SW 1271 (cell line): ENCODE measurements at regions not wholly inside any gene's neighbourhood (a gene's known extent, or its start where the extent isn't known, plus 50 kb on each side); places are given as distances from the start of the nearest gene placed in this dataset.

Experiments used
- DNase-seq, 2 experiments: peaks; one replicate each; lab custom pipeline; 2025; lab: John Stamatoyannopoulos, UW

DNA sequence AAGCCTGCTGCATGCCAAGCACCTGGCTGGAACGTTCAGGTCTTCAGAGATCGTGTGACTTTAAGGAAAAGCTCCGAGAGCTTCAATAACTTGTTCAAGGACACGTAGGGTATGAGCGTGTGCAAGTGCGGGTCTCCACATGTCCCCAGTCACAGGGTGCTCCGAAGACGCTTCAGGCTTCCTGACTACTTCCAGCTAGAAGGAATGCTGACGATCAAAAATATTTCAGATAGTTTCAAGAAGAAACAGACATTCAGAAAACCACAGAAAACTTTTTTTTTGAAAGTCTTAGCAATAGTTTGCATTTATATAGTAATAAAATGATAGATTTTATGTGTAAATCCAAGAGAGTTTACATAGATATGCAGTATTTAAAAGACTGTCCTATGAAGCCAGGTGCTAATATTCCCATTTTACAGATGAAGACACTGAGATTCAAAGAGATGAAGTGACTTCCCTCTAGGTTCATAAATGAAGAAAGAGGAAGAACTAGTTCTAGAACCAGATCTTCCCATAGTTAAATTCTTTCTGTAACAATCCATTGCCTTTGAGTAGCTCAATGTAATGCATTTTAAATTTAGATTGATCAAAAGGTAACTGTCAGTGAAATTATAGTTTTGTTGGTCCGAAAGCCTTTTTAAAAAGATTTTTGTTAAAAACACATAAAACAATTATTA lies 247.6 kb downstream of the MYLK4 start:
- DNase-seq: no peak

GRCh38 chr6:2502096-2502997 lies 248.4 kb downstream of the MYLK4 start:
- no peak for DNase-seq

DNA sequence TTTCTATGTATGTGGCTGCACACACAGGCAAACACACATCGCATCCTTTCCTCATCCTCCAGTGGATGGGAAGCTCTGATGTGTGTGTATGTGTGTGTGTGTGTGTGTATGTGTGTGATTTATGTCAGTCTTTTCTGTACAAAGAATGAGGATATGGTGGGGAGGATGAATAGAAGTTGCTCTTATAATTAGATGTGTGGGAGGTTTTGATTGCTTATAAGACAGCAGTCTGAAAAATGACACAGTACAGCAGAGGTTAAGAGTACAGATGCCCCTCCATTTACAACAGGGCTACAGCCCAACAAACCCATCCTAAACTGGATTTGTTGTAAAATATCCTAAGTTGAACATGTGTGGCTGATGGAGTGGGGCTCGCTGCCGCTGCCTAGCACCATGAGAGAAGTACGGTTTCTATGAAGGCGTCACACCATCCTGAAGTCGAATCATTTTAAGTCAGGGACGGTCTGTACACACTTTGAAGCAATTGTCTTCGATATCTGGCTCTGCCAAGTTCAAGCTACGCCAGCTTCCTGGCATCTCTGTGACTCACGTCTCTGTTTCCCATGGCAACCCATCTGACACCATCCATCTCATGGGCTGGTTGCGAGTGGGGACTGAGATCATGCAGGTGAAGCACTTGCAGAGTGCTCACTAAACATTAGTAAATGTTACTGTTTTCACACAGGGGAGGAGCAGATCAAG lies 252.6 kb downstream of the MYLK4 start:
- no peak for DNase-seq

GRCh38 chr6:2496291-2496690 lies 250.9 kb upstream of the GMDS start:
- DNase-seq: no peak

- DNase-seq: no peak
Measured at GRCh38 chr6:2492686-2493523, 247.5 kb upstream of the GMDS start.

- DNase-seq: no peak
Measured at GRCh38 chr6:2491137-2491536, 245.7 kb upstream of the GMDS start.

DNA sequence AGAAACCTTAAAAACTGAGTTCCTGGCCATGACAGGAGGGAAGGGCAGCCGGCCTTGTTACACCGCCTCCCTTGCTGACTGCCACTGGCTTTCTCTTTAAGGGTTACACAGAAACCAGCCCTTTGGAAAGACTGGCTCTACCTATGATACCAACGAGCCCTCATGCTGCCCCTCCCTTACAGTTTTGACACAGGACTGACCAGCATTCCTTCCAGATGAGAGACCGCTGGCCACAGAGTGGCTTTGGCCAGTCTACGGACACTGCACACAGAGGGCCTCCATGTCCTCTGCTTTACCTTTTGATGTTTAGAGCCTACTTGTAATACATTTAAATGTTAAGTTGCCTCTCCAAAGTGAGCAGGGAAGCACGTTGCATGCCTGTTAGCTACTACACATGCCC lies 243.2 kb upstream of the GMDS start:
- DNase-seq: no peak

DNA sequence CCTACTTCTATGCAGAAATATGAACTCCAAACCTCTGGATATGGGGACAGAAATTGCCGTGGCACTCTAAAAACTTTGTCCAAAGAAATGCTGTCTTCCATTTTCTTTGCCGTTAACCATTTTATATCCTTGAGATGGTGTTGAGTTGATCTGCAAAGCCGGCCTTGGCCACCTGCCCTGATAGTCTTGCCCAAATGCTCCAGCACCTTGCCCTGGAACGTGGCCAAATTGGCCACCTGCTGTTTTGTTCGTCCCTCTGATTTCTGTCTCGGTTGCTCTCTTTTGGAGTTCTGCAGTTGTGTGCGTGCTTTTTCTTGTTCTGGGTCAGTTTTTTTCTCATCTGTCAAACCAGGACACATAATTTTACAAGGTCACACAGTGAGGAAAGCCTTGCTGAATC lies 239.7 kb upstream of the GMDS start:
- no peak for DNase-seq

DNA sequence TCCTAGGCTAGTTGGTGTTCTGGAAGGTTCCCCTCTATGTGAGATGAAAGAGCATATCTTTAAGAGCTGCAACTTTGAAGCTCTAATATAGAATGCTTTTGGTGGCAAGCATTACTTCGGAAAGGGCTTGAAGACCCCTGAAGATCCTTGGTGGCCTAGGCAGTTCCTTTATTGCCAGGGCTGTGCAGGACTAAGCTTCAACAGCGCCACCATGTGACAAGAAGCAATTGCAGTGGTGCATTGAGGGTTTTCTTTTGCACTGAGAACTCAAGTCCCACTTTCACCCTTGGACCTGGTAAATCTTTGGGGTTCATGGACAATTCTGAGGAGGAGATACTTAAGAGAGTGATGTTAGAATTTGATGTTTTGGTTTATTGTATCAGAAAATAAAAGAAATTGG lies 237.4 kb upstream of the GMDS start:
- no peak for DNase-seq

DNA sequence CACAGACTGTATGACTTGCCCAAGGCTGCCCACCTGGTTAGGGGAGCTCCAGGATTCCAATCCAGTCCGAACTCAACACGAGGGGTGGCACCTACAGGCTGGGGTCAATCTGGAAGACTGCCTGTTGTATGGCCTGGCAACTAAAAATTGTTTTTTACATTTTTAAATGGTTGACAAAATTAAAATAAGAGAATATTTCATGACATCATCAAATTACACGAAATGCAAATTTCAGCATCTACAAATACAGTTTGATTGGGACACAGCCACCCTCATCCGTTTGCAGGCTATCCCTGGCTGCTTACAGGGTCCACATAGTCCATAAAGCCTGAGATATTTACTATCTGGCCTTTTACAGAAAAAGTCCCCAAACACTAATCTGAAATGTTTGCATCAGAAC lies 235.9 kb upstream of the GMDS start:
- DNase-seq: no peak

- no peak for DNase-seq
Measured at GRCh38 chr6:2480267-2480966, 235.0 kb upstream of the GMDS start.

DNA sequence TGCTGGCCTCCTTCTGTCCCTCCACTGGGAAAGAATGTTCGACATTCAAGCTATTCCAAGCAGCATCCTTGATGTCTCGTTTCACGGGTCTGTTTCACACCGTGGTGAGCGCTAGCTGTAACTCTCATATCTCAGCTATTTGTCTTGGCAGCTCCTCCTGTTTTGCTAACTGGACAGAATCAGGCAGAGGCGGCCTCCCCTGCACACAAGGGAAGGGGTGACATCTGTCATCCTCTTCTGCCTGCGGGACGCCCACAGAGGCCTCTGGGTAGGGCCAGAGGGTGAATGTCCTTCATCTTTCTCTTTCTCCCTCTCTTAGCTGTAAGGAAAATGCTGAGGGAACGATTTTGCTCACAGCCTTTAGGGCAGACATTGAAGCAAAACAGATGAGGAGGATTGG lies 232.8 kb upstream of the GMDS start:
- DNase-seq: no peak

DNA sequence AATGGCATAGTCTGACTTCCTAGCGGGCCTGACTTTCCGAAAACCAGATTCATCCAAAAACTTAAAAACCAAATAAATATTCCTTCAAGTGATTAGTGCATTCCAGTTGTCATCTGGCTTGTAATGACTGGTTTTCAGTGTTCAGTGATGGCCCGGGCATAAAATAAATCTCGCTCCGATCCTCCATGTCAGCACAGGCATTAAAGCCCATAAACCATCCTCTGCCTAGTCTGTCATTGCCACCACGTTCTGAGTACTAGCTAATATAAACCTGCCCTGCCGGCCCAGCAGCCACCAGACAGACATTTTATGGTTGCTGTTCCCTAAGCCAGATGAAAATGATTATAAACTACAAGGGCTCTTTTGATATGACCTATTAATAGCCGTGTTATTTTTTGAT lies 232.3 kb upstream of the GMDS start:
- no peak for DNase-seq

GRCh38 chr6:2477250-2477649 lies 231.8 kb upstream of the GMDS start:
- DNase-seq: no peak

GRCh38 chr6:2476376-2476775 lies 231.0 kb upstream of the GMDS start:
- DNase-seq: no peak

GRCh38 chr6:2471472-2471871 lies 226.1 kb upstream of the GMDS start:
- DNase-seq: no peak

- DNase-seq: no peak
Measured at GRCh38 chr6:2469428-2469827, 224.0 kb upstream of the GMDS start.

GRCh38 chr6:2468601-2468955 lies 223.2 kb upstream of the GMDS start:
- no peak for DNase-seq

DNA sequence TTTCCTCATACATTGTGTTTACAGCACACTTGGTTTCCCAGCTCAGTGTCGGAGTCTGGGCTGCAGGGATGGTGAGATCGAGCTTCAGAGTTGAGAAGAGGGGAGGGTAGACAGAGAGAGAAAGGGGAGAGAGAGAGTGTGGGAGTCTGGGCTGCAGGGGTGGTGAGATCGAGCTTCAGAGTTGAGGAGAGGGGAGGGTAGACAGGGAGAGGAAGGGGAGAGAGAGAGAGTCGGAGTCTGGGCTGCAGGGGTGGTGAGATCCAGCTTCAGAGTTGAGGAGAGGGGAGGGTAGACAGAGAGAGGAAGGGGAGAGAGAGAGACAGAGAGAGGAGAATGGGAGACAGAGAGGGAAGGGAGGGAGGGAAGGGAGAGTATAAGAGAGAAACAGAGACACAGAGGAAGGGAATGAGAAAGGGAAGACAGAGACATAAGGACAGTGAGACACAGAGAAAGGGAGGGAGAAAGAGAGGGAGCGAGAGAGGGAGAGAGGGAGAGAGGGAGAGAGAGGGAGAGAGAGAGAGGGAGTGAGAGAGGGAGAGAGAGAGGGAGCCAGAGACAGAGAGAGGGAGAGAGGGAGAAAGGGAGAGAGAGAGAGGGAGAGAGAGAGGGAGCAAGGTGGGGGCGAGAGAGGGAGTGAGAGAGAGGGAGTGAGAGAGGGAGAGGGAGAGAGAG lies 222.7 kb upstream of the GMDS start:
- no peak for DNase-seq

- no peak for DNase-seq
Measured at GRCh38 chr6:2465336-2465735, 219.9 kb upstream of the GMDS start.

DNA sequence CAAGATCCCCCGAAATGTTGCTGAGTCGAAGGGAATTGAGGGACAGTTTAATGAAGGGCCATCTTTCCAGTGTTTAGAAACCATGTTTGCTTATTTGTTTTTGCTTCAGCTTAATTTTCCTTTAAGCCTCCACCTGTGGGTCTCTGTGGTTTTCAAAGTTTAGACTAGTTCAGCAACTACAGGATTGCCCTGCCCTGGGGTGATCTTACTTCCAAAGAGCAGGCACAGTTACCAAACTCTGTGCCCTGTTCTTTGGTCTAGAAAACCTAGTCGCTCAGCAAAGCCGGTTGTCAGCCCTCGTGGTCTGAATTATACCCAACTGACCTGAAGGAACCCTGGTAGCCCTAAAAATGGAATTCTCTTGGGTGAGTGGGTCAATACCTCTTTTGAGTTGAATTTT lies 219.2 kb upstream of the GMDS start:
- no peak for DNase-seq
